Prostate gland (tissue), 1 donor: ENCODE measurements at regions not wholly inside any gene's neighbourhood (a gene's known extent, or its start where the extent isn't known, plus 50 kb on each side); places are given as distances from the start of the nearest gene placed in this dataset.

Experiments
- POLR2A ChIP-seq: fragments of 450-650 bp; IDR thresholded peaks from one replicate; pipeline ENCODE4 v1.6.1; 2016; ENCODE audit warnings: antibody characterized with exemption, mild to moderate bottlenecking
- POLR2AphosphoS5 ChIP-seq: sonication (generic); formaldehyde crosslinking; IDR thresholded peaks from one replicate; pipeline ENCODE4 v1.6.1; 2017; ENCODE audit warnings: antibody characterized with exemption

DNA sequence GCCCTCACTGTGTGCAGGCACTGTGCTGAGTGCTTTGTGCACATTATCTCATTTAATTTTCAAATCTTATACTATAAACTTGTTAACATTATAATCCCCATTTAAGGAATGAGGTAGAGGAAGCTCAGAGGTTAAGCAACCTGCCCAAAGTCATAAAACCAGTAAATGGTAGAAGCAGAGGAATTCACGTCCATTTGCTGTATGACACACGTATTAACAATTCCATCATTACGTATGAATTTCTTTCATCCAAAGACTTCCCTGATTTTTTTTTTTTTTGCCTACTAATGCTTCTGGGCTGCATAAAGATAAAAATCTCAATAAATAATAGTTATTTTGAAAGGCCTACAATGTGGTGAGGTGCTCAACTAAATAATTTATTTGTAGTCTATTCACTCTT lies 64.5 kb upstream of the H2AZ1 start:
- TF ChIP-seq POLR2A (no peak), POLR2AphosphoS5 (no peak)
